GM12892 (cell line): ENCODE measurements at regions not wholly inside any gene's neighbourhood (a gene's known extent, or its start where the extent isn't known, plus 50 kb on each side); places are given as distances from the start of the nearest gene placed in this dataset.

ENCODE experiments used
- DNase-seq: peaks from one replicate; pipeline ENCODE4 v3.0.0; 2011; ENCODE audit not compliant: insufficient read length
- FAIRE-seq: peaks from 2 replicates; lab custom pipeline; 2011; peaks lifted over from hg19 to GRCh38; lab: Jason Lieb, UNC
- POLR2A ChIP-seq: IDR thresholded peaks from 2 replicates; pipeline ENCODE4 v1.6.1; 2011; ENCODE audit warnings: low read depth, low read length, control low read depth
- POLR2AphosphoS5 ChIP-seq: IDR thresholded peaks from 2 replicates; pipeline ENCODE4 v1.6.1; 2011; ENCODE audit warnings: low read depth, low read length, control low read depth
- TAF1 ChIP-seq: IDR thresholded peaks from 2 replicates; pipeline ENCODE4 v1.6.1; 2011; ENCODE audit warnings: low read depth, mild to moderate bottlenecking, control low read depth, low read length, borderline replicate concordance

GRCh38 chr18:73901151-73901550 lies 246.5 kb downstream of the FBXO15 start:
- FAIRE-seq (no peak), DNase-seq (no peak)
- TF ChIP-seq POLR2A (no peak), TAF1 (no peak), POLR2AphosphoS5 (no peak)

GRCh38 chr18:73900106-73900835 lies 247.4 kb downstream of the FBXO15 start:
- no peak for FAIRE-seq

GRCh38 chr18:73897517-73897916 lies 250.1 kb downstream of the FBXO15 start:
- TF ChIP-seq TAF1 (no peak), POLR2A (no peak), POLR2AphosphoS5 (no peak)
- FAIRE-seq: no peak
- no peak for DNase-seq

More at GRCh38 chr18:73900106-73900835, 247.4 kb downstream of the FBXO15 start:
- TF ChIP-seq TAF1 (no peak), POLR2AphosphoS5 (no peak), POLR2A (no peak)
- DNase-seq: no peak

- FAIRE-seq (no peak), DNase-seq (no peak)
- TF ChIP-seq TAF1 (no peak), POLR2AphosphoS5 (no peak), POLR2A (no peak)
These were observed 250.9 kb downstream of the FBXO15 start for GRCh38 chr18:73896685-73897084.

- no peak for FAIRE-seq
- TF ChIP-seq POLR2AphosphoS5: no peak
- no peak for DNase-seq
These were observed 251.9 kb downstream of the FBXO15 start for GRCh38 chr18:73895701-73896100.

- no peak for DNase-seq
- TF ChIP-seq POLR2A (no peak), POLR2AphosphoS5 (no peak), TAF1 (no peak)
- no peak for FAIRE-seq
These were observed 253.8 kb downstream of the FBXO15 start for GRCh38 chr18:73893880-73894279.

GRCh38 chr18:73891572-73892421 lies 255.8 kb downstream of the FBXO15 start:
- no peak for FAIRE-seq
- no peak for DNase-seq
- TF ChIP-seq TAF1: no peak
- no peak for TF ChIP-seq POLR2AphosphoS5
- no peak for TF ChIP-seq POLR2A

- FAIRE-seq (no peak), DNase-seq (no peak)
- TF ChIP-seq POLR2AphosphoS5 (no peak), POLR2A (no peak), TAF1 (no peak)
These were observed 259.1 kb downstream of the FBXO15 start for GRCh38 chr18:73888565-73888964.

GRCh38 chr18:73887801-73888200 lies 259.8 kb downstream of the FBXO15 start:
- DNase-seq (no peak), FAIRE-seq (no peak)
- TF ChIP-seq POLR2A (no peak), TAF1 (no peak), POLR2AphosphoS5 (no peak)

- DNase-seq (no peak), FAIRE-seq (no peak)
- TF ChIP-seq POLR2A: no peak
- TF ChIP-seq POLR2AphosphoS5: no peak
- TF ChIP-seq TAF1: no peak
These were observed 262.8 kb downstream of the FBXO15 start for GRCh38 chr18:73884868-73885267.

- no peak for TF ChIP-seq TAF1
- FAIRE-seq: no peak
These were observed 266.2 kb downstream of the FBXO15 start for GRCh38 chr18:73881396-73881917.

GRCh38 chr18:73880387-73880786 lies 267.2 kb downstream of the FBXO15 start:
- no peak for TF ChIP-seq POLR2AphosphoS5
- TF ChIP-seq POLR2A: no peak
- no peak for TF ChIP-seq TAF1
- DNase-seq (no peak), FAIRE-seq (no peak)

More at GRCh38 chr18:73881396-73881917, 266.2 kb downstream of the FBXO15 start:
- no peak for DNase-seq
